T-helper 1 cell treated with Interleukin-12 subunit alpha and Interleukin-12 subunit beta and Interleukin-4 antibody, amounts not matched to agents 30 ng/mL and 1 ng/mL, for 36 hours (primary cell): ENCODE measurements at regions not wholly inside any gene's neighbourhood (a gene's known extent, or its start where the extent isn't known, plus 50 kb on each side); places are given as distances from the start of the nearest gene placed in this dataset.

ENCODE experiments used
- intact Hi-C: fragments of 100-400 bp; cut with micrococcal nuclease; formaldehyde crosslinking; loops from one replicate; pipeline ENCODE4 v1.15.1; 2024

GRCh38 chr3:184506561-184506991 is 55.0 kb upstream of the EPHB3 start:
- intact Hi-C loops, result no loop called here

- intact Hi-C loops, result no loop called here
These were observed 52.6 kb upstream of the EPHB3 start for GRCh38 chr3:184508938-184509337.

GRCh38 chr3:184511741-184512140 is 49.8 kb upstream of the EPHB3 start:
- intact Hi-C loops, result loop anchor here (2.0 to 10.0 kb wide), 3 partner anchors 43 to 617 kb away; no protein-coding TSS in a partner anchor
